SK-N-SH treated with all-trans-retinoic acid at 6 μM for 48 hours (cell line): ENCODE measurements at regions not wholly inside any gene's neighbourhood (a gene's known extent, or its start where the extent isn't known, plus 50 kb on each side); places are given as distances from the start of the nearest gene placed in this dataset.

Source experiments
- ARNTL ChIP-seq: fragments of 450-650 bp; formaldehyde crosslinking; IDR thresholded peaks from 2 replicates; pipeline ENCODE4 v1.5.0; 2020; ENCODE audit warnings: low read depth, mild to moderate bottlenecking, moderate library complexity, borderline replicate concordance
- BACH2 ChIP-seq: fragments of 250-450 bp; sonication (Bioruptor Pico); IDR thresholded peaks from 2 replicates; pipeline ENCODE4 v1.9.0; 2021; ENCODE audit warnings: mild to moderate bottlenecking, borderline replicate concordance
- CREB5 ChIP-seq: fragments of 250-450 bp; sonication (Bioruptor Pico); IDR thresholded peaks from 2 replicates; pipeline ENCODE4 v1.5.1; 2020; ENCODE audit warnings: low read depth, mild to moderate bottlenecking, moderate library complexity
- CSRNP3 ChIP-seq: fragments of 250-450 bp; sonication (Bioruptor Pico); IDR thresholded peaks from 2 replicates; pipeline ENCODE4 v1.5.1; 2021; ENCODE audit warnings: mild to moderate bottlenecking, moderate library complexity
- ESRRG ChIP-seq: fragments of 250-450 bp; sonication (Bioruptor Pico); IDR thresholded peaks from 2 replicates; pipeline ENCODE4 v1.6.1; 2021; ENCODE audit warnings: mild to moderate bottlenecking
- OSR1 ChIP-seq: fragments of 250-450 bp; sonication (Bioruptor Pico); IDR thresholded peaks from 2 replicates; pipeline ENCODE4 v1.8.0; 2022; ENCODE audit warnings: moderate library complexity, mild to moderate bottlenecking, inconsistent platforms
- PATZ1 ChIP-seq: fragments of 250-450 bp; sonication (Bioruptor Pico); IDR thresholded peaks from 2 replicates; pipeline ENCODE4 v1.8.0; 2020; ENCODE audit warnings: mild to moderate bottlenecking, moderate library complexity, borderline replicate concordance
- POU6F1 ChIP-seq: fragments of 250-450 bp; sonication (Bioruptor Pico); IDR thresholded peaks from 2 replicates; pipeline ENCODE4 v1.8.0; 2021; ENCODE audit warnings: low read depth, mild to moderate bottlenecking, moderate library complexity, borderline replicate concordance
- PPARA ChIP-seq: fragments of 250-450 bp; sonication (Bioruptor Pico); IDR thresholded peaks from 2 replicates; pipeline ENCODE4 v1.5.0; 2020; ENCODE audit warnings: mild to moderate bottlenecking, borderline replicate concordance
- RARB ChIP-seq: fragments of 250-450 bp; sonication (Bioruptor Pico); IDR thresholded peaks from 2 replicates; pipeline ENCODE4 v1.8.0; 2021; ENCODE audit warnings: mild to moderate bottlenecking, moderate library complexity
- TOX ChIP-seq: fragments of 250-450 bp; sonication (Bioruptor Pico); IDR thresholded peaks from 2 replicates; pipeline ENCODE4 v1.8.0; 2021; ENCODE audit warnings: mild to moderate bottlenecking, moderate library complexity, borderline replicate concordance
- ZFP3 ChIP-seq: fragments of 250-450 bp; sonication (Bioruptor Pico); IDR thresholded peaks from 2 replicates; pipeline ENCODE4 v1.5.0; 2020; ENCODE audit warnings: mild to moderate bottlenecking, moderate library complexity
- ZNF70 ChIP-seq: fragments of 450-650 bp; formaldehyde crosslinking; IDR thresholded peaks from 2 replicates; pipeline ENCODE4 v1.5.0; 2020; ENCODE audit warnings: mild to moderate bottlenecking, moderate library complexity
- ZNF8 ChIP-seq: fragments of 450-650 bp; formaldehyde crosslinking; IDR thresholded peaks from 2 replicates; pipeline ENCODE4 v1.5.0; 2020; ENCODE audit warnings: mild to moderate bottlenecking, moderate library complexity

GRCh38 chr4:123043013-123043412 lies 120.6 kb upstream of the NUDT6 start:
- TF ChIP-seq TOX (no peak), ZNF8 (CRISPR knock-in tag) (no peak), RARB (CRISPR knock-in tag) (no peak), CREB5 (CRISPR knock-in tag) (no peak), OSR1 (CRISPR knock-in tag) (no peak), CSRNP3 (CRISPR knock-in tag) (no peak), ZNF70 (CRISPR knock-in tag) (no peak), ZFP3 (CRISPR knock-in tag) (no peak), ESRRG (CRISPR knock-in tag) (no peak), PATZ1 (CRISPR knock-in tag) (no peak), PPARA (CRISPR knock-in tag) (no peak), POU6F1 (CRISPR knock-in tag) (no peak), BACH2 (CRISPR knock-in tag) (no peak), ARNTL (no peak)
